GM19395 (cell line): ENCODE measurements at regions not wholly inside any gene's neighbourhood (a gene's known extent, or its start where the extent isn't known, plus 50 kb on each side); places are given as distances from the start of the nearest gene placed in this dataset.
A peak's percentile ranks its signal among the peaks of the same experiment; 100 is the strongest.

Experiments used
- ATAC-seq: cut with Tn5 transposase; IDR thresholded peaks from one replicate; pipeline ENCODE4 v1.9.1; 2021; ENCODE audit warnings: mild to moderate bottlenecking, moderate library complexity; ENCODE audit not compliant: unreplicated experiment

DNA sequence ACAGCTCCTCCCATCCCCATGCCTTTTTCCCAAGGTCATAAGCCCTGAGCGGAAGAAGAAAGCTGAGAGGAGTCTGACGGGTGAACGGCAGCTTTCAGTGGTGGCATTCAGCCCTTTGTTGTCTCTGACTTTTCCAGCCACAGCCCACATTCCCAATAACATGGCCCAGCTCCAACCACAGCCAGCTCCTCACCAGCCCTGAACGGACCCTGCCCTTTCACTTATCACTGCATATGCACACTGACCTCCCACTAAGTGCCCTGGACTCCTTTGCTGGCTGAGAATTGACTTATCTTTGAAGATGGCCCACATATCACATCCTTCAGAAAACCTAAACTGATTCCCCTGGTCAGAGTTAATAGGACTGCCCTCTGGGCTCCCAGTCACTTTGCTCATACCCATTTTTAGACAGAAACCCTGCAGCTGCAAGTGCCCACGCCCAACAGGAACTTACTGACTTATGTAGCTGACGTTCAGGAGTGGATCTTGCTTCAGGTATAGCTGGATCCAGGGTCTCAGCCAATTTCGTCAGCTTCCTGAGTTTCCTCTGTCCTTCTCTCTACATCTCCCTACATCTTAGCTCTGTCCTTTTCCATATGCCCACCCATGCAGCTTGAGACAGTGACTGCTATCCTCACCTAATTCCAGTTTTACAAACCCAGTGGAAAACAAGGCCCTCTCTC is 348.5 kb upstream of the PROK2 start:
- no peak for ATAC-seq

GRCh38 chr3:72131899-72132298 is 347.0 kb upstream of the PROK2 start:
- no peak for ATAC-seq

DNA sequence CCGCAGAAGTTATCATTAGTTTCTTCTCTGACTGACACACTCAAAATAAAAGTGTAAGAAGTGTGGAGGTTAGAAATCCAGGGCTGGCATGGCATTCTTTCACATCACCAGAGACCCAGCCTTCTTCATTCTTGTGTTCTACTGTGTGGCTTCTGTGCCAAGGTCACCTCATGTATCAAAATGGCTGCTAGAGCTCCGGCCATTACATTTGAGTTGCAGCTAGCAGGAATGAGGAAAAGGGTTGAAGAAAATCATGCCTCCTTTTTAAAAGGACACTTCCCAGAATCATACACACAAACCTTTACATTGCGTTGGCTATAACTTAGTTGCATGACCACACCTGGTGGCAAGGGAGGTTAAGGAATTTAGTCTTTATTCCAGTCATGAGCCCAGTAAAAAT is 345.6 kb upstream of the PROK2 start:
- no peak for ATAC-seq

- no peak for ATAC-seq
Observed at GRCh38 chr3:72129501-72130094, 344.6 kb upstream of the PROK2 start.

DNA sequence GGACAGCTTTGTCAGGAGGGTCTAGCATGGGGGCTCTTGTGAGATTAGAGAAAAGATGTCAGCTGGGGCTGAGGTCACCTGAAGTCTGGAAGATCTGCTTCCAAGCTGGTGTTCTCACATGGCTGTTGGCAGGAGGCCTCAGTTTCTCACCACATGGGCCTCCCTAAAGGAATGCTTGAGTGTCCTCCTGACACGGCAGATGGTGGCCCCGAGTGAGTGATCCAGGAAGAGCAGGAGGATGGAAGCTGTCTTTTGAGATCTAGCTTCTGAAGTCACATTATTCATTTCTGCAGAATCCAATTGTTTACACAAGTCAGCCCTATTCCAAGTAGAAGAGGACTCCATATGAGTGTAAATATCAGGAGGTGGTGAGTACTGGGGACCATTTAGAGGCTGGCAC is 344.0 kb upstream of the PROK2 start:
- ATAC-seq, result no peak

DNA sequence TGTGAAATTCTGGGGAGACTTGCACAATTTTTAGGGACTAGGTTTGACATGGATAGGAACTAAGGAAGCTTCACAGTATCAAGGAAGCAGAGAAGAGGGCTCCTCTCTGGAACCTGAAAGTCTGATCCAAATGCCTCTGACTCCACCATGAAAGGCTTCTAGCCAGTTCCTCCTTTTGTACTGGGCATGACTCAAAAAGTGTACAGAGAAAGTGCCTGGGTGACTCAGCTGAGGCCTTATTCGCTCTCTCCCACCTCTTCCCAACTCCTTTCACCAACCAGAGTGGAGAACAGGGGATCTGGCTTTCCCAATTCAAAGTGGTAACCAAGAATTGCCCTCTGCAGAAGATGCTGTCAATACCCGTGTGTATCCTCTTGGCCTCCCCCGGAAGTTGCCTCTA is 342.9 kb upstream of the PROK2 start:
- no peak for ATAC-seq

DNA sequence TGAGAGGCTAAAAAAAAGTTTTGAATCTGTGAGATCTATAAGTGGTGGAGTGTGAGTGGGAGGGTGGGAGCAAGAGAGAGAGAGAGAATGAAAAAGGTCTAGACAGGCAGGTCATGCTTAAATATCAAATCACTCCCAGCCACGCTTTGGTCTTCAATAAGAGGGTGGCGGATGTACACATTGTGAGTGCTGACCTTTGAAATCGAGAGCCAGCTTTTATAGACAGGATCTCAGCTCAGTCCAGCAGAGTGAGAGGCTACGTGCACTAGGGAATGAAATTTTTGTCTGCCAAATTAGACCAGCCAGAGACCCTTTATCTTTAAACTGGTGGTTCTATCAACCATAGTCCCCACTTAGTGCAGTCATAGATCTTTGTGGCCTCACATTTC is 342.3 kb upstream of the PROK2 start:
- no peak for ATAC-seq

DNA sequence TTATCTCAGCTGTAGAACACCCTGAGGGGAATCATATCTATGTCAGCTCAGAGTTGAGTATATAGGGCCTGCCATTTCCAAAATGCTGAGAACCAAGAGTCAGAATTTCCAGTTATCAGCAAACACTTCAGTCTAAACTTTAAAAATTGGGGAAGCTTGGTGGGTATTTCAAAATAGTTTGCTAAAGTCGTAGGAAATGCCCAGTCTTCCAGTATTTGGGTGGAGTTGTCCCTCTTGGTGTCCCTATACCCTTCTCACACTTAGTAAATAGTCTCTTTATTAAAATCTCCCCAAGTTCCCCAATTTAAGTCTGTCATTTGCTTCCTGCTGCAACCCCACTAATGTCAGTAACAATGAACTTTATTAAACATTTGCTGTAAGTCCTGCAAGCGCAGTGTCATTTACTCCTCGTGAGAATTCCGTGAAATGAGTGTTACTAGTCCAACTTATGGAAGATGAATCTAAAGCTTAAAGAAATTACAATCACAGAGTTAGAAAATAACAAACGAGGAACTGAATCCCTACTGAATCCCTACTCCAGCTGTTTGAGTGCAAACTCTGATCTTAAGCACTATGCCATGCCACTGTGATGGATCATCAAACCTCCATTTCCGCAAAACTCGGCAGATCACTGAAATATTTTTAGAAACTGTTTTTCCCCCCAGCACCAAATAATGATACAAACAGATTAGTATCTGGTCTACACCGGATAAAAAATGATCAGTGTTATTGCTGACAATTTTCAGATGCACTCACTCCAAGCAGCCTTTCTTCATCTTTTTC is 341.7 kb upstream of the PROK2 start:
- no peak for ATAC-seq

DNA sequence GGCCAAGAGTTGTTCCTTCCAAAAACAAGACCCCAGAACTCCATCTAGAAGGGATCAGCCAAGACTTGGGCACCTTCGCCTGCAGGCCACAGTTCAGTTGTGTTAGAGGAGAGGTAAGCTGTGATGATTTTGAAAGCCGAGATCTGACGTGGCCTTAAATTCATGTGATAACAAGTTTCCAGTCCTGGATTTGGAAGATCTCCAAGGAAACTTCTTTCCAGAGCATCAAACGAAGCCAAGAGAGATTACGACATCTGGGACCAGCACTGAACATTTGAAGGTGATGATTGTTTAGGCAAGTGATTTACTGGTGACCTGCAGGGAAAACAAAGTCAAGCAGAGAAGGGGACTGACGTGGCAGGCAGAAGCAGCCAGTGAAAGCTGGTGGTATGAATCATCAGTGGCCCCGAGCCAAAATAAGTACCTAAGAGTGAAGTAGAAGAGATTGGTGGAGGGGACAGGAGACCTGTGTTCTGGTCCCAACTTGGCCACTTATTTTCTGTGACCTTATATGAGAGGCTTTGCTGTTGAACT is 339.0 kb upstream of the PROK2 start:
- peak; percentile 74 for ATAC-seq

DNA sequence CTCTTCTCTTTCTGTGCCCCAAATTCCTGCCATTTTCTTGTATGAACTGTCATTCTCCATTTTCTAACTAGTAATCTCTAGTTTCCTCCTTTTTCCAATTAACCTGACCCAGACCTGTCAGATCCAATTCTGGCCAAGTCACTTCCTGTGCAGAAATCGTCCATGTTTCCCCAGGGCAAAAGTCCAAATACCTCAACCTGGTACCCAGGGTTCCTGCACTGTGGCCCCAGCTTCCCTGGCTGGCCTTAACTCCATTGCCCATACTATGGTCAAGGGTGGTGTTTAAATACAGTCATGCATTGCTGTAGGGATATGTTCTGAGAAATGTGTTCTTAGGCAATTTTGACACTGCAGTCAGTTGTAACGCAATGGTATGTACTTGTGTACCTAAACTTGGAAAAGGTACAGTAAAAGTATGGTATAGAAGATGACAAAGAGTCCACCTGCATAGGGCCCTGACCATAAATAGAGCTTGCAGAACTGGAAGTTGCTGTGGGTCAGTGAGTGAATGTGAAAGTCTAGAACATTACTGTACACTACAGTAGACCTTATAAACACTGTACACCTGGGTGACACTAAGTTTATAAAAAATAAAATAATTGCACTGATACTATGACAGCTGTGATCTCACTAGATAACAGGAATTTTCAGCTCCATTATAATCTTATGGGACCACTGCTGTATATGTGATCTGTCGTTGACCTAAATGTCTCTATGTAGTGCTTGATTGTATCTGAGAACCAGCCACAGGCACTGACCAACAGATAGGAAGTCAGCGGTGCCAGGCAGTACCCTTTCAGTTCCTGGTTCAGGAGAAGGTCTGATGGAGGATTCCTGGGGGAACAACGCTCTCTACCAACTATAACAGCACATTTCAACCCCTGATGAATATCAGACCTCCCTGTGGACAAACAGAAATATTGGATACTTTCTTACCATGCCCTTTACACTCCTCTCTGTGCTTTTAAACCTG is 336.1 kb upstream of the PROK2 start:
- ATAC-seq, result peak; percentile 88

DNA sequence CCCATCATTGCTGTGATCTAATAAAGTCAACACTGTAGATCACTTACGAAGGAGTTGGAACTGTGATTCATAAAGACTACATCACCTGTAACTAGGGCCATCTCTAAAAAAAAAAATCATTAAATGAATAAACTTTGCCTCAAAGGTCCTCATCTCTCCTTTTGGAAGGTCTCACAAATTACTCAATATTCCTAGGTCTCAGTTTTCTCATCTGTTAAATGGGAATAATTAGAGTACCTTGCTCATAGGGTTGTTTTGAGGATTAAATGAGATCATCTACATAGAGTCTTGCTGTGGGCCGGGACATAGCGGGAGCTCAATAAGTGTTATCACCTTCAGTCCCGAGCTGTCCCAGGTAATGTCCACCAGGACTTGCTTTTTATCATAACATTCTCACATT is 335.1 kb upstream of the PROK2 start:
- no peak for ATAC-seq

DNA sequence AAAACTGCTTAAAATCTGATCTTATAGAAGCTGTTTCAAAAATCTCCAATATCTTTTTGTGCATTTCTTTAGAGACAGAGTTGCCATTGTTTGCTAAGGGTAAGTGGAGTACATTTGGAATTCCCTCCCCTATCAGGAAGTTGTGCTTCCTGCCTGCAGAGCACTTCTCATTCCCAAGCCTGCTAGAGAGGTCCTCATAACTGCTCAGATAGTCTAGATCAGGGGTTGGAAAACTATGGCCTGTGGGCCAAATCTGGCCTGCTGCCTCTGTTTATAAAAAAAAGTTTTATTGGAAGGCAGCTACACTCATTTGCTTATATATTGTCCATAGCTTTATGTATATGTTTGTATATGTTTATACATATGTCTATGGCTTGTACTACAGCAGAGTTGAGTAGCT is 333.7 kb upstream of the PROK2 start:
- ATAC-seq, result no peak

- ATAC-seq, result no peak
Observed at GRCh38 chr3:72116226-72116625, 331.3 kb upstream of the PROK2 start.

- ATAC-seq, result no peak
Observed at GRCh38 chr3:72115307-72115706, 330.4 kb upstream of the PROK2 start.

DNA sequence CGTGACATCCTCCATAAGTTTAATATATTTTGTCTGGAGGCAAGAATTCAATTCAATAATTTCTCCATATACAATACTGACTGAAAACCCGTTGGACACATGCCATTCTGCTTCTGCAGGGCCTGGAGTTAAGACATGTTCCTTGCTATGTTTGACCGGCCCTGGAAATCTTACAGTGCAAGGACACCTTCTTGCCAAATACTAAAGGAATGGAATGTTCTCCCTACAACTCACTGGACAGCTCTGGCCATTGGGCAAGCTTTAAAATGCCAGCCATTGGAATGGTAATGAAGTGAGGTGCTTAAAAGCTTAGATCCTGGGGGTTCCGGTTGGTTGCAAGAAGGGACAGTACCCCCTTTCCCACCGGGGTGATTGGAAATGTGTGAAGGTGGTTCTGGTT is 329.8 kb upstream of the PROK2 start:
- no peak for ATAC-seq

GRCh38 chr3:72113964-72114363 is 329.0 kb upstream of the PROK2 start:
- no peak for ATAC-seq

DNA sequence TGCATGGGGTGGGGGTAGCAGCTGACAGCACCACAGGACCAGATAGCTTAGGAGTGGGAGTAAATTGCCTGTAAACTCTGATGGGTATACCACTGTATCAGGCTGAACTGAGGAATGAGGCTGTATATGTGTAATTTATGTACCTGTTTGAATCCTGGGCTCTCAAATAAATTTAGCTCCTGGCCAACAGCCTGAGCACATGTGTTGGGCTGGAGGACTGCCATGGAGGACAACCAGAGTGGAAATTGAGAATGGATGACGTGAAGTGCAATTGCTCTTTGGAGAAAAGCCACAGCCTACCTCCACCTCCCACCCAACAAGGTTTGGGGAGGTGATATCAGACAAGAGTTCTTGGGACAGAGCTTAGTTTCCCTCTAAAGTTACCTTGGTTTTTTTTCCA is 328.6 kb upstream of the PROK2 start:
- ATAC-seq, result no peak

- no peak for ATAC-seq
Observed at GRCh38 chr3:72112435-72112834, 327.5 kb upstream of the PROK2 start.

- ATAC-seq, result no peak
Observed at GRCh38 chr3:72111265-72112205, 326.6 kb upstream of the PROK2 start.
